ENCODE measurements at regions not wholly inside any gene's neighbourhood (a gene's known extent, or its start where the extent isn't known, plus 50 kb on each side); places are given as distances from the start of the nearest gene placed in this dataset.

DNA sequence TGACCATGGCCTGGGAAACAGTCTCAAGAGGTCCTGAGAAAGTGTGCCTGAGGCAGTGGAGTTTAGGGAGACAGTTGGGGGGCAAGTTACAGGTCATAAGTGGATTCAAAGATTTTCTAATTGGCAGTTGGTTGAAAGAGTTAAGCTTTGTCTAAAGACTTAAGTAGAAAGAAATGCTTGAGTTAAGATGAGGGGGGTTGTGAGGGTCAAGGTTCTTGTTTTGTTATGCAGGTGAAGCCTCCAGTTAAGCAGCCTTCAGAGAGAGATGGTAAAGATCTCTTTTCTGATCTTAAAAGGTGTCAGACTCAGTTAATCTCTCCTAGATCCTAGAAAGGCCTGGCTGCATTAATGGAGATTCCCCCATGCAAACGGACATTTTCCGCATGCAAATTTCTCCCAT lies 356.3 kb upstream of the C2CD4B start:
- TF ChIP-seq, protein P1, sequence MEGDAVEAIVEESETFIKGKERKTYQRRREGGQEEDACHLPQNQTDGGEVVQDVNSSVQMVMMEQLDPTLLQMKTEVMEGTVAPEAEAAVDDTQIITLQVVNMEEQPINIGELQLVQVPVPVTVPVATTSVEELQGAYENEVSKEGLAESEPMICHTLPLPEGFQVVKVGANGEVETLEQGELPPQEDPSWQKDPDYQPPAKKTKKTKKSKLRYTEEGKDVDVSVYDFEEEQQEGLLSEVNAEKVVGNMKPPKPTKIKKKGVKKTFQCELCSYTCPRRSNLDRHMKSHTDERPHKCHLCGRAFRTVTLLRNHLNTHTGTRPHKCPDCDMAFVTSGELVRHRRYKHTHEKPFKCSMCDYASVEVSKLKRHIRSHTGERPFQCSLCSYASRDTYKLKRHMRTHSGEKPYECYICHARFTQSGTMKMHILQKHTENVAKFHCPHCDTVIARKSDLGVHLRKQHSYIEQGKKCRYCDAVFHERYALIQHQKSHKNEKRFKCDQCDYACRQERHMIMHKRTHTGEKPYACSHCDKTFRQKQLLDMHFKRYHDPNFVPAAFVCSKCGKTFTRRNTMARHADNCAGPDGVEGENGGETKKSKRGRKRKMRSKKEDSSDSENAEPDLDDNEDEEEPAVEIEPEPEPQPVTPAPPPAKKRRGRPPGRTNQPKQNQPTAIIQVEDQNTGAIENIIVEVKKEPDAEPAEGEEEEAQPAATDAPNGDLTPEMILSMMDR (conservative IDR thresholded peaks at IDR 0.05) = no peak
- TF ChIP-seq EZH2 (IDR thresholded peaks at IDR 0.05; ENCODE audit: low read depth) = no peak
- H3K27ac ChIP-seq = no peak overlapping the region
- no peaks in the 10 kb centered on the region for H3F3A ChIP-seq (ENCODE audit: insufficient read depth, low read depth)
- BruUV-seq (replicated peaks) = no TSS peak
- ChIA-PET CTCF (no interaction called here), POLR2A (ENCODE audit: unreplicated experiment) (no interaction called here)
- no peaks in the 10 kb centered on the region for H3K79me2 ChIP-seq (ENCODE audit: low read depth)
- H3K36me3 ChIP-seq (ENCODE audit: low read depth) = no peaks in the 10 kb centered on the region
- H4K20me1 ChIP-seq (ENCODE audit: insufficient read depth) = no peaks in the 10 kb centered on the region
- H3K4me1 ChIP-seq (replicated peaks; ENCODE audit: insufficient read depth) = no peaks in the 10 kb centered on the region
- H3K9me2 ChIP-seq (ENCODE audit: insufficient read depth) = no peaks in the 10 kb centered on the region
- H2AFZ ChIP-seq = no peak overlapping the region
- H3K4me3 ChIP-seq = no peak overlapping the region
- H3K9me3 ChIP-seq (ENCODE audit: insufficient read depth, low read depth) = no peaks in the 10 kb centered on the region
- H3K27me3 ChIP-seq (ENCODE audit: insufficient read depth, low read depth) = no peaks in the 10 kb centered on the region
- no peak overlapping the region for H3K4me2 ChIP-seq
- DNase-seq = no peak
- intact Hi-C loops (cut with micrococcal nuclease; ENCODE audit: unreplicated experiment) = no loop called here

DNA sequence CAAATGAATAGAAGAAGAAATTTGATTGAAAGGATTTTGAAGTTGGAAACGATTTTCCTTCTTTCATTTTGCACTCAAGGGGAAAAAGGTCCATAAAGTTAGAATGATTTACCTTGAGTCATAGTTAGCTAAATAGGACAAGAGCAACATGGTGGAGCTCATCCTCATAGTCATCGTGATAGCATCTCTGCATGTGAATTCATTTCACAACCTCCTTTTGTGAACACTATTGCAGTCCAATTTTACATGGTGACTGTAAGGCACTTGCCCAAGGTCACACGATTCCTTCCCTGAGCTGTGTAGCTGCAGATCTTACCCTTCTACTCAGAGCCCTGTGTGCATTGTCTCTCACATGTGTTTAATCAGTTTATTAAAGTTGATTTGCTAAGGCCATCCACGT lies 359.8 kb upstream of the C2CD4B start:
- Histone ChIP-seq H4K20me1 (ENCODE audit: insufficient read depth) (no peaks in the 10 kb centered on the region), H3K4me1 (replicated peaks; ENCODE audit: insufficient read depth) (no peaks in the 10 kb centered on the region), H3K9me2 (ENCODE audit: insufficient read depth) (no peaks in the 10 kb centered on the region), H3K27me3 (ENCODE audit: insufficient read depth, low read depth) (no peaks in the 10 kb centered on the region), H2AFZ (no peak overlapping the region), H3F3A (ENCODE audit: insufficient read depth, low read depth) (no peaks in the 10 kb centered on the region), H3K27ac (no peak overlapping the region), H3K4me2 (no peak overlapping the region), H3K36me3 (ENCODE audit: low read depth) (no peaks in the 10 kb centered on the region), H3K9me3 (ENCODE audit: insufficient read depth, low read depth) (no peaks in the 10 kb centered on the region), H3K79me2 (ENCODE audit: low read depth) (no peaks in the 10 kb centered on the region), H3K4me3 (no peak overlapping the region)
- intact Hi-C loops (cut with micrococcal nuclease; ENCODE audit: unreplicated experiment) = no loop called here
- CTCF ChIA-PET = no interaction called here
- no TSS peak for BruUV-seq (replicated peaks)
- POLR2A ChIA-PET (ENCODE audit: unreplicated experiment) = no interaction called here
- TF ChIP-seq, protein P1 (conservative IDR thresholded peaks at IDR 0.05) = no peak
- no peak for TF ChIP-seq EZH2 (IDR thresholded peaks at IDR 0.05; ENCODE audit: low read depth)
- DNase-seq = no peak

DNA sequence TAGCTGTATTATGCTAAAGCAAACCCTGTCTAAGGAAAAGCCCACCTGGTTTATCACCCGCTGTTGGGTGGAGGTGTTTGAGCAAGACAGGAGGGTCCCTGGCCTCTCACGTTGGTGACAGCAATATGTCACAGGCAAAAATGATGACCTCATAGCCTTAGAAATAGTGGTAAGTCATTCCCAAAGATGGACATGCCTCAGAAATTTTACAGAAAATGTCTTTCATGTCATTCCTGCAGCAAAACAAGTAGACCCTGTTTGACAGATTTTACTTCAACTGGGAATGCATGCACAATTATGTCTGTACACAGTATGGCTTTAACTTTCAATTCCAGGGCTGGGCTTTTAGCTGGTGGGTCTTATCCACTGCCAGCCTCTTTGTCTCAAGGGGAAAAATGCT lies 362.3 kb upstream of the C2CD4B start:
- TF ChIP-seq EZH2 (IDR thresholded peaks at IDR 0.05; ENCODE audit: low read depth) = no peak
- TF ChIP-seq, protein P1 (conservative IDR thresholded peaks at IDR 0.05) = no peak
- H3K9me3 ChIP-seq (ENCODE audit: insufficient read depth, low read depth) = no peaks in the 10 kb centered on the region
- H3K27ac ChIP-seq = no peak overlapping the region
- H3K4me2 ChIP-seq = no peak overlapping the region
- no peaks in the 10 kb centered on the region for H3K27me3 ChIP-seq (ENCODE audit: insufficient read depth, low read depth)
- ChIA-PET CTCF (no interaction called here), POLR2A (ENCODE audit: unreplicated experiment) (no interaction called here)
- intact Hi-C loops (cut with micrococcal nuclease; ENCODE audit: unreplicated experiment) = no loop called here
- no peak for DNase-seq
- H3K79me2 ChIP-seq (ENCODE audit: low read depth) = no peaks in the 10 kb centered on the region
- BruUV-seq (replicated peaks) = no TSS peak
- H2AFZ ChIP-seq = no peak overlapping the region
- H4K20me1 ChIP-seq (ENCODE audit: insufficient read depth) = no peaks in the 10 kb centered on the region
- no peaks in the 10 kb centered on the region for H3K4me1 ChIP-seq (replicated peaks; ENCODE audit: insufficient read depth)
- no peak overlapping the region for H3K4me3 ChIP-seq
- H3K36me3 ChIP-seq (ENCODE audit: low read depth) = no peaks in the 10 kb centered on the region
- no peaks in the 10 kb centered on the region for H3F3A ChIP-seq (ENCODE audit: insufficient read depth, low read depth)
- no peaks in the 10 kb centered on the region for H3K9me2 ChIP-seq (ENCODE audit: insufficient read depth)
